Caco-2 (cell line): ENCODE measurements at regions not wholly inside any gene's neighbourhood (a gene's known extent, or its start where the extent isn't known, plus 50 kb on each side); places are given as distances from the start of the nearest gene placed in this dataset.

Source experiments
- BruUV-seq: library from RNA; stranded (reverse); fragments of 400-500 nt; replicated peaks from 2 replicates; lab custom pipeline; 2021; lab: Mats Ljungman, UMichigan
- CTCF ChIA-PET: fragments of 300-600 bp; sonication (Branson Sonifier 250); formaldehyde crosslinking; loops from one replicate; lab custom pipeline; 2022; ENCODE audit warnings: antibody characterized with exemption; lab: Charles Lee
- POLR2A ChIA-PET: fragments of 300-600 bp; sonication (Branson Sonifier 250); formaldehyde crosslinking; loops from one replicate; lab custom pipeline; 2022; ENCODE audit warnings: antibody characterized with exemption; lab: Charles Lee
- DNase-seq, 2 experiments: peaks; one replicate each; pipeline versions ENCODE4 v3.0.0 to v3.0.0-alpha.2; 2020 to 2022
- H3K27me3 ChIP-seq: replicated peaks from 2 replicates; pipeline ENCODE4 v1.6.0; 2011; ENCODE audit warnings: low read length; ENCODE audit not compliant: control insufficient read depth, insufficient read depth
- H3K36me3 ChIP-seq: 2 replicates; pipeline ENCODE4 v1.5.1; 2011; ENCODE audit warnings: low read length; ENCODE audit not compliant: control insufficient read depth, insufficient read depth
- H3K4me1 ChIP-seq: fragments of 250-450 bp; sonication (Bioruptor Pico); 2 replicates; pipeline ENCODE4 v1.5.1; 2020; ENCODE audit warnings: mild to moderate bottlenecking
- H3K4me3 ChIP-seq: 2 replicates; pipeline ENCODE4 v1.5.1; 2011; ENCODE audit warnings: low read depth, mild to moderate bottlenecking, control low read depth, low read length
- H3K9me3 ChIP-seq: fragments of 250-450 bp; sonication (Bioruptor Pico); 2 replicates; pipeline ENCODE4 v1.5.1; 2020; ENCODE audit warnings: mild to moderate bottlenecking, moderate library complexity
- H3K27ac Mint-ChIP-seq: one replicate; pipeline ENCODE4 v1.8.0; 2022; ENCODE audit warnings: mixed read lengths; ENCODE audit not compliant: unreplicated experiment
- H3K27me3 Mint-ChIP-seq: one replicate; pipeline ENCODE4 v1.8.0; 2022; ENCODE audit warnings: mixed read lengths; ENCODE audit not compliant: insufficient read depth, unreplicated experiment
- H3K36me3 Mint-ChIP-seq: one replicate; pipeline ENCODE4 v1.8.0; 2022; ENCODE audit warnings: mild to moderate bottlenecking, mixed read lengths; ENCODE audit not compliant: insufficient read depth, unreplicated experiment
- H3K4me1 Mint-ChIP-seq: one replicate; pipeline ENCODE4 v1.8.0; 2022; ENCODE audit warnings: low read depth, mixed read lengths; ENCODE audit not compliant: unreplicated experiment
- H3K4me3 Mint-ChIP-seq: one replicate; pipeline ENCODE4 v1.8.0; 2022; ENCODE audit warnings: mild to moderate bottlenecking, moderate library complexity, mixed read lengths; ENCODE audit not compliant: unreplicated experiment
- H3K9me3 Mint-ChIP-seq: one replicate; pipeline ENCODE4 v1.8.0; 2022; ENCODE audit warnings: mixed read lengths; ENCODE audit not compliant: unreplicated experiment
- CTCF ChIP-seq, 2 experiments: fragments of 200-600 bp in 1 of 2; IDR thresholded peaks; 1 replicate in 1 of 2; 2 replicates in 1 of 2; pipeline versions ENCODE4 v1.5.1 to v1.8.0; 2011 to 2022; ENCODE audit warnings: antibody characterized with exemption in 1 of 2, control low read depth in 1 of 2, inconsistent platforms in 1 of 2, low read depth in 1 of 2, low read length in 1 of 2, mild to moderate bottlenecking in 1 of 2, moderate library complexity in 1 of 2; ENCODE audit not compliant: insufficient read depth in 1 of 2, severe bottlenecking in 1 of 2, unreplicated experiment in 1 of 2
- intact Hi-C: fragments of 100-400 bp; cut with micrococcal nuclease; formaldehyde crosslinking; loops from one replicate; pipeline ENCODE4 v1.10.0; 2022; ENCODE audit not compliant: unreplicated experiment

GRCh38 chr3:144142151-144142840 lies 170.7 kb downstream of the DIPK2A start:
- no peak for DNase-seq
- H3K36me3 ChIP-seq = no peaks in the 10 kb centered on the region
- no peak overlapping the region for H3K27ac Mint-ChIP-seq
- ChIA-PET CTCF (no interaction called here), POLR2A (no interaction called here)
- no peaks in the 10 kb centered on the region for H3K4me1 ChIP-seq
- no peak overlapping the region for H3K4me3 ChIP-seq
- H3K36me3 Mint-ChIP-seq = no peaks in the 10 kb centered on the region
- no peaks in the 10 kb centered on the region for H3K9me3 ChIP-seq
- TF ChIP-seq CTCF (IDR thresholded peaks at IDR 0.05; ENCODE audit: insufficient read depth in 1 of 2, low read depth in 1 of 2, low read length in 1 of 2, severe bottlenecking in 1 of 2, unreplicated experiment in 1 of 2) = no peak
- intact Hi-C loops = no loop called here
- H3K27me3 Mint-ChIP-seq = no peaks in the 10 kb centered on the region
- H3K4me1 Mint-ChIP-seq = no peaks in the 10 kb centered on the region
- H3K9me3 Mint-ChIP-seq = peaks cover 16% of the 10 kb centered on the region
- BruUV-seq = no TSS peak
- H3K27me3 ChIP-seq = no peaks in the 10 kb centered on the region
- no peak overlapping the region for H3K4me3 Mint-ChIP-seq

GRCh38 chr3:144148356-144148755 lies 176.7 kb downstream of the DIPK2A start:
- Mint-ChIP-seq H3K4me1 (no peaks in the 10 kb centered on the region), H3K36me3 (no peaks in the 10 kb centered on the region), H3K27me3 (no peaks in the 10 kb centered on the region), H3K4me3 (no peak overlapping the region), H3K27ac (no peak overlapping the region), H3K9me3 (no peaks in the 10 kb centered on the region)
- no peaks in the 10 kb centered on the region for H3K36me3 ChIP-seq
- H3K9me3 ChIP-seq = no peaks in the 10 kb centered on the region
- intact Hi-C loops = no loop called here
- BruUV-seq = no TSS peak
- TF ChIP-seq CTCF (IDR thresholded peaks at IDR 0.05; ENCODE audit: insufficient read depth in 1 of 2, low read depth in 1 of 2, low read length in 1 of 2, severe bottlenecking in 1 of 2, unreplicated experiment in 1 of 2) = no peak
- CTCF ChIA-PET = no interaction called here
- no peak for DNase-seq
- H3K27me3 ChIP-seq = no peaks in the 10 kb centered on the region
- H3K4me1 ChIP-seq = no peaks in the 10 kb centered on the region
- POLR2A ChIA-PET = no interaction called here
- no peak overlapping the region for H3K4me3 ChIP-seq

GRCh38 chr3:144151983-144152382 lies 180.4 kb downstream of the DIPK2A start:
- DNase-seq = no peak
- ChIA-PET CTCF (no interaction called here), POLR2A (no interaction called here)
- Mint-ChIP-seq H3K4me3 (no peak overlapping the region), H3K36me3 (no peaks in the 10 kb centered on the region), H3K4me1 (no peaks in the 10 kb centered on the region), H3K27ac (no peak overlapping the region), H3K27me3 (no peaks in the 10 kb centered on the region), H3K9me3 (peaks cover 6% of the 10 kb centered on the region)
- intact Hi-C loops = no loop called here
- Histone ChIP-seq H3K4me1 (no peaks in the 10 kb centered on the region), H3K4me3 (no peak overlapping the region), H3K36me3 (no peaks in the 10 kb centered on the region), H3K27me3 (no peaks in the 10 kb centered on the region), H3K9me3 (peaks cover 7% of the 10 kb centered on the region; the same call in 1 of the 2 replicates)
- BruUV-seq = no TSS peak
- TF ChIP-seq CTCF (IDR thresholded peaks at IDR 0.05; ENCODE audit: insufficient read depth in 1 of 2, low read depth in 1 of 2, low read length in 1 of 2, severe bottlenecking in 1 of 2, unreplicated experiment in 1 of 2) = no peak
